Activated CD8-positive, alpha-beta memory T cell treated with anti-CD3 and anti-CD28 coated beads for 1 hour (primary cell): ENCODE measurements at regions not wholly inside any gene's neighbourhood (a gene's known extent, or its start where the extent isn't known, plus 50 kb on each side); places are given as distances from the start of the nearest gene placed in this dataset.

Source experiments
- DNase-seq, 2 donors: peaks; one replicate each; pipeline ENCODE4 v3.0.0-alpha.2; 2020; ENCODE audit warnings: low read depth in 1 of 2; ENCODE audit errors: extremely low read depth in 1 of 2

- no peak for DNase-seq
These were observed 122.2 kb upstream of the PRSS58 start for GRCh38 chr7:142380069-142380468.

DNA sequence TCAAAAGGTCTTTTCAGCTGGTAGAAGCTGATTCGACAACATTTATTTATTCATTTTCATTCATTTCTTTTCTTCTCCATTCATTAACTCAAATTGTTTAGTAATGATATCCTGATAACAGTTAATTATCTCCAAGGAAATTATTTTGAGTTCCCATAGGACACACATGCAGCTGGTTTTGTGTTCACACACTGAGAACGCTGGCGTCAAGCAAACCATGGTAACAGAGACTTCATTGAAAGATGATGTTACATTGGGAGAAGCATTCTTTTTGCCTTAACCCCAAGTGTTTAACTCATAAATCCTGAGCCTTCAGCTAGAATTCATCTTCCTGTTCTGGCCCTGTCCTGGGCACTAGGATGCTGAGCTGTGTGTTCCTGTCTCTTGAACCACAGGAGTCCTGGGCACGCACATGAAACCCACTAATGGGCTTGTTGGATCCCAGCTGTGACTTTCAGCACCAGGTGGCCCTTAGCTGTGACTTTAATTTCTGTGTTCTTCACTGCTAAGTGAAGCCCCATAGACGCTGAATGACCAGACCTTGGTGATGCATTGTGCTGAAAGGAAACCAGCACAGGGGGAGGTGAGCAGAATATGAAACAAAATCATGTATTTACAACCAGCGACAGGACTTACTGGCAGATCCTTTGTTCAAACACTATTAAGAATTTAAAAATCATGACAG lies 121.5 kb upstream of the PRSS58 start:
- DNase-seq = no peak

GRCh38 chr7:142377567-142377966 lies 119.7 kb upstream of the PRSS58 start:
- no peak for DNase-seq

DNA sequence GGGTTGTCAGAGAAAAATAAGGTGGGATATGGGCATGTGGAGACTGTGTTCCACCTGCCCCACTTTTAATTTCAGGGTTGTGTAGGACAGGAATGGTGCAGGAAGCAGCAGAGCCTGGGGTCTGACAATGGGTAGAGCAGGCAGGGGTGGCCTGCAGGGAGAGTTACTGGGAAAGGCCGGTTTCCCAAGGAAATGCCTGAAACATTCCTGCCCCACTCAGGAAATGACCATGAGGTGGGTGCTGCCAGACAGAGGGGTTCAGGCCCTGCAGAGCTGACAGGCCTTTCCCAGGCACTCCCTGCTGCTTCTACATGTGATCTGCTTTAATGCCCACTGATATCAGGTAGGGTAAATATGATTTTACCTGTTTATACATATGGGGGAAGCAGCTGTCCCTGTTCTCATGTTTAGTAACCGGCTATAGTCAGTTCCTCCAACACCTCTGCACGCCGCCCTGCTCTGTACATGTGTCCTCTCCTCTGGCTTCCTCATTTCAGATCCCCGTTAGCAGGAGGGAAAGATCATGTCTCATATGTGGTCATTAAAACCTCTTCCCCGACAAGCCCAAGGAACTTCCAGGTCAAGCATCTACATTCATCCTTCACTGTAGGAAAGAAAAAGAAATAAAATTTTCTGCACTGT lies 118.6 kb upstream of the PRSS58 start:
- no peak for DNase-seq

DNA sequence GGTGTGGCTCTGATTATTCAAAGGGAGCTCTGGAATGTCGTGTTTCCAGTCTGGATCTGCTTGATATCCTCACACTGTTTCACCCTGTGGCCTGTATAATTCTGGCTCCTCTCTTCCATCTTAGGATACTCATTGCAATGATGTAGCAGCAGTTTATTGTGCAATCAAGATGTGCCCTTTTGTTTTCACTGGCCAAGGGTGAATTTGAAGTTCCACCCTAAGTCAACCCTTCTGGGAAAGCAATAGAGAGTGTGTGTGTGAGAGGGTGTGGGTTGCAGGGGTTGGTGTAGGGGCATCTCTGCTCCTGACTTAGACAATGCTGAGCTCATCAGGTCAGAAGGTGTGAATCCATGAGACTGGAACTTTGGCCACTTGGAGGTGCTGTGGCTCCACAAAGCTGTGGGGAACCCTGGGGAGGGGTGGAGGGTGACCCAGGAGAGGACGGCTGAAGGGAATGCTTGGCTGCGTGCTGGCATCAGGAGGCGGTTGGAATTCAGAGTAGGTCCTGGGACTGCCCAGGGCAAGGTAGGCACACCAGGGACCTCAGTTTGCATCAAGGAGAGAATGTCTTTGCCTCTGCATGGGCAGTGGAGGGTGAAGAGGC lies 118.0 kb upstream of the PRSS58 start:
- no peak for DNase-seq

DNA sequence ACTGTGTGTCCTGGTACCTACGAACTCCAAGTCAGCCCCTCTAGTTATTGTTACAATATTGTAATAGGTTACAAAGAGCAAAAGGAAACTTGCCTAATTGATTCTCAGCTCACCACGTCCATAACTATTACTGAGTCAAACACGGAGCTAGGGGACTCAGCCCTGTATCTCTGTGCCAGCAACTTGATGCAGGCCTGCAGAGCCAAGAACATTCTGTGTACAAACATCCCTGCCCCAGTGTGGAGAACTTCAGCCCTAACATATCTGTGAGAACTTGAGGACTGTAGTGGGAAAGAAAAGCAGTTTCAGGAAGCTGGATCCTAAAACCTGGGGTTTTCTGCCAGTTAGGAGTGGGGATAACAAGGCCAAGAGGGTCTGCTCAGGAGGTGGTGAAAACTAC lies 114.9 kb upstream of the PRSS58 start:
- no peak for DNase-seq

GRCh38 chr7:142371586-142372377 lies 113.9 kb upstream of the PRSS58 start:
- DNase-seq = no peak

- DNase-seq = no peak
These were observed 107.6 kb upstream of the PRSS58 start for GRCh38 chr7:142365410-142365842.

DNA sequence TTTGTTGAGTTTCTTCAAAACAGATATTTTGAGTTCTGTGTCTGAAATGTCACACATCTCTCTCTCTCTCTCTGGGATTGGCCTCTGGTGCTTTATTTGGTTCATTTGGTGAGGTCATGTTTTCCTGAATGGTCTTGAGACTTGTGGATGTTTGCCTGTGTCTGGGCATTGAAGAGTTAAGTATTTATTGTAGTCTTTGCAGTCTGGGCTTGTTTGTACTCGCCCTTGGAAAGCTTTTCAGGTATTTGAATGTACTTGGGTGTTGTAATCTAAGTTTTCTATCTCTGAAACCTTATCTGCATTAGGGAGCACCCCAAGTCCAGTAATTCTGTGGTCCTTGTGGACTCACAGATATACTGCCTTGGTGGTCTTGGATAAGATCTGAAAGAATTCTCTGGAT lies 106.7 kb upstream of the PRSS58 start:
- no peak for DNase-seq

GRCh38 chr7:142362349-142362748 lies 104.5 kb upstream of the PRSS58 start:
- DNase-seq = no peak

DNA sequence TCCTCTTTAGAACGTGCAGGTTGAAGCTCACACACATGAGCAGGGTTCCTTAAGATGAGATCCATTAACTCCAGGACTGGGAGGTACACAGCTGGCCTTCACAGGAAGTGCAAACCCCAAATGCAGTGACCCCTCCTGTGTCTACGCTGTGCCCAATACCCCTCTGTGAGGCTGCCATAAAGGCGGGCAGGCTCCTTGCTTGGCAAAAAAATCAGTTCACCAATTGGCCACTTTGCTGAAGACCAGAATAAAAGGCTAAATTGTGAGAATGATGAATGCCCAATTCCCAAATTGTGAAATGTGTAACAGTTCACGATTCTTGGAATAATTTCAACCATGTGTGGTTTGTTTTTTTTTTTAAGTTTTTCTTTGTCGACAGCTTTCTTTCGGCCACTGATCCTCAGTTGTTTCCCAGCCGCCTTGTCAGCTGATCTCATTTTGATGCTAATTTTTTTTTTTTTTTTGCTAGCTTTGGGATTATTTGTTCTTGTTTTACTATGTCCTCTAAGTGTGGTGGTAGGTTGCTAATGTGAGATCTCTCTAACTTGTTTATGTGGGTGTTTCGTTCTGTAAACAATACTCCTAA lies 101.9 kb upstream of the PRSS58 start:
- DNase-seq = no peak

DNA sequence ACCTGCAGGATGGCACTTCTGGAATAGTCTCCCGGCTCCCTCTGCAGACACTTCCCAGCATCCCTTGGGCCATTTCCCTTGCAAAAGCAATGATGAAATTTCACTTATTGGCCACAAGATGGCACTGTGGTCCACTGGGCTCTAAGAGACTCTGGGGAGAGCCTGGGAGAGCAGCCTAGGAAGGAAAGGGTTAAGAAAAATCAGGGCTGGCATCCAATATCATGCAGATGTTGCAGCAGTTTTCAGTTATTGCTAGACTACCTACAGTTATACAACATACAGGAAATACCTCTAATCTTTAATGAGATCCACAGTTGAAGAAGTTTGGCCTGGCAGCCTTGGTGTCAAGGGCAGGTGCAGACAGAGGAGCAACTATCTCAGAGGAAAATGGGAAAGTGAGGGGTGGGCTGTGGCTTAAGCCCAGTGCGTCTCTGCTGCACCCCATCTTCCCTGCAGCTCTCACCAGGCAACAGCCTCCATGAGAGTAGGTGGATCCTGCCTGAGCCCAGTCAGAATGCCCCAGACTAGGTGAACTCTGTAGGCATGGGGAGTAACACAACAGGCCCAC lies 100.2 kb upstream of the PRSS58 start:
- no peak for DNase-seq

DNA sequence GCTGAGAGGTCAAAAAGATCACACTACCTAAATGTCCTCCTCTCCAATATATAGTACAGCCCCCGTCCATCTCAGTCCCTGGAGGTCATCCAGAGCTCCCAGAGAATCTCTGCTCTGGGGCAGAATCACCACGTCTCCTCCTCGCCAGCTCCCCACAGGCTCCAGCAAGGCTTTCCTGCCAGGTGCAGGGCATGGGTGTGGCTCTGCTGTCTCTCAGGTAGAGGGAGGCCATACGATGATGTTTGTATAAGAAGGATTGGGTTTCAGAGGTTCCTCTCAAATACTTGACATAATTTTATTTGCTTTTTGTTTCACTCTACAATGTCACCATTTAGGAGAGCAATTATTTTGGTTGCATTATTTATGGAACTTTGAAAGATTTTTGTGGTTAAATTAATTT lies 98.3 kb upstream of the PRSS58 start:
- DNase-seq = no peak

DNA sequence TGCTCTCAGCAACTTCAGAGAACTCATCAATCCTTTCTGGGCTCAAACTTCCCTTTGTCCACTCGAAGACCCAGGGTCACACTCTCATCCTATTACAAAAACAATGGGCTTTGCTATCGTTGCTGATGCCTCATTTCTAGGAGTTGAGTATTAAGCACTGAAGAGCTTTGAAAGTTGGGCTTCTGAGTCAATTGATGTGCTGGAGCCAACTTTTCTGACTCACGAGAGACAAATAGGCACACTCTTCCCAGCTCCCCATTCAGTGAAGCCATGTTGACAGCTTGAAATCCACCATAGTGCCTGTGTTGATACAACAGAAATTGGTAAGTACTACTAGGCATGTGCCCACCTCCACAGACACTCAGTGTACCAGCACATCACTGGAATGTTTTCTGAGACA lies 97.5 kb upstream of the PRSS58 start:
- DNase-seq = no peak

DNA sequence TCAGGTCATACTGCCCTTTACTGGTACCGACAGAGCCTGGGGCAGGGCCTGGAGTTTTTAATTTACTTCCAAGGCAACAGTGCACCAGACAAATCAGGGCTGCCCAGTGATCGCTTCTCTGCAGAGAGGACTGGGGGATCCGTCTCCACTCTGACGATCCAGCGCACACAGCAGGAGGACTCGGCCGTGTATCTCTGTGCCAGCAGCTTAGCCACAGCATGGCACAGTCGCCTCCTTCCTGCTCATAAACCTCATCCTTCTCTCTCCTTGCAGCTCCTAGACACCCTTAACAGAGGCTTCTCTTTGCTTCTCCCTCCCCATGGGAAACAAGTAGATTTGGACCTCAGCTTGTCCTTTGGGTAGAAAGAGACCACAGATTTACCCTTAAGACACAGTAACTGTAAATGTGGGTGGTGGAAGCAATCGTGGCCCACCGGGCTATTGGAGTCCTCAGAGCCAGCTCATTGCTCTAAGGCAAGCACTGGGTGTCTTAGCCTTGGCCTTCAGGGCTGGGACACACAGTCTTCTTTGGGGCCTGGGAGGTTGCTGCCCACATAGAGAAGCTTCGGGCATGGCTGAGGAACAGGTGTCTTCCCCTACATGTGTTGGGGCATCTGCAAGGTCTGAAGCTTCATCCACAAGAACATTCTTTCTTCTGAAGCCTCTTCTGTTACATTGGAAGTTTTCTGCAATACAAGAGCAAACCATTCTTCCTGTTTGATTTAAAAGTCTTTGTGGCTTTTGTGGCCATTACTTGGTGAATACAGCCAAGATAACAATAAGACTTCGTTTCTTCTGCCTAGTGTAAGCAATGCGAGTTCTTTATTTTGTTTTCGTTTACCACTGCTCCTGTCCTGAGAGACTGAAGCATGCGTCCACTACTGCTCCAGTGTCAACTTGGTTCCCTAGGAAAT lies 95.5 kb upstream of the PRSS58 start:
- DNase-seq = no peak

DNA sequence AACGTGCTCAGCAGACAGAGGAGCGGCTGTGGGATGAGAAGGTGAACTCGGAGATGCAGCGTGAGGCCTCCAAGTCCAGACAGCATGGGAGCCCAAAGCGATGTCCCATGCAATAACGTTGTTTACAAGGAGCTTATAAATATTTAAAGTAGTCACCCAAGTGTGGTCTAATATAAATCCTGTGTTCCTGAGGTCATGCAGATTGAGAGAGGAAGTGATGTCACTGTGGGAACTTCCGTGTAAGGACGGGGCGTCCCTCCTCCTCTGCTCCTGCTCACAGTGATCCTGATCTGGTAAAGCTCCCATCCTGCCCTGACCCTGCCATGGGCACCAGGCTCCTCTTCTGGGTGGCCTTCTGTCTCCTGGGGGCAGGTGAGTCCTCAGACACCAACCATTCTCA lies 94.7 kb upstream of the PRSS58 start:
- DNase-seq = no peak

- no peak for DNase-seq
These were observed 93.3 kb upstream of the PRSS58 start for GRCh38 chr7:142351145-142351544.

DNA sequence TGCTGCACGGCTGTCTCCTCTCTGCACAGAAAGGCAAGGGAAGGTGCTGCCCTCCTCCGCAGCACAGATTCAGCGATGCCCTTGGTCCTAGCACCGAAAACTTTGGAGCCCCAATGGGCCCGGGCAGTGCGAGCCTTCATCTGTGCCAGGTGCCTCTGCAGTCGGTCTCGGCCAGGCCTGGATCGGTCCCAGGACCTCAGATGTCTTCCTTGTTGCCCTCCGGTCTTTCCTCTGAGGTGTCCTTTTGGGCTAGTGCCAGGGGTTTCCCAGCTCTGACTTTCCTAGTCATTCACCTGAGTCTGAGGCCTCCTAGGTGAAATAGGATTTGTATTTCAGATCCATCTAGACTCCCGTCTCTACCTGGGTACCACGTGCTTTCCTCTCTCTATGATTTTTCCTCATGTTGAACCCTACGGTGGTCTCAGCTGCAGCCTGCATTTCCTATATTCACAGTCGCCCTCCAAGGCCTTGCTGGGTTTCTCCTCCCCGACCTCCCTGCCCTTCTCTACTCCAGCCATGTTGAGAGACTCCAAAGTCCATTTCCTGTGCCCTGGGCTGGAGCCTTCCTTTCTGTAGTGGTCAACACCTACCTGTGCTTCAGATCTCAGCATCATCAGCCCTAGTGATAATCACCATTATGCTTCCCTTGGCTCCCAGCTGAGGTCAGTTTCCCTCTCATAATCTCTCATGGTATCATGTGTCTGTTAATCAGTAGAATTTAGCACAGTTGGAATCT lies 92.0 kb upstream of the PRSS58 start:
- DNase-seq = no peak

DNA sequence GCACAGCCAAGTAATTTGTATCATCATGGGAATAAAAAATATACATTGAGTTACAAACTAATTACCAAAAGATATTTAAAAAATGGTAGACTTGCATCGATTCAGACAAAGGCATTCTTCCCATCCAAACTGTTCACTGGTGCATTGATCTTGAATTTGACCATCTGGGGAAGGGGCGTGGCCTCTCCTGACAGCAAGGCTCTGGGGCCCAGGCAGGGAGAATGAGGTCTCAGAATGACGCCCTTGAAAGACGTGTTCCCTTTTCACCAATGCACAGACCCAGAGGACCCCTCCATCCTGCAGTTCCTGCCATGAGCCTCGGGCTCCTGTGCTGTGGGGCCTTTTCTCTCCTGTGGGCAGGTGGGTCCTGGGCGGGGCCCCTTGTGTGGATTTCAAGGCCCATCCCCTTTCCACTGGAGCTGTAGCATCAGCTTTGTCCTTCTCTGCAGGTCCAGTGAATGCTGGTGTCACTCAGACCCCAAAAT lies 91.1 kb upstream of the PRSS58 start:
- DNase-seq = no peak
